Neuronal stem cell (in vitro differentiated cells): ENCODE measurements at regions not wholly inside any gene's neighbourhood (a gene's known extent, or its start where the extent isn't known, plus 50 kb on each side); places are given as distances from the start of the nearest gene placed in this dataset.

Experiments used
- DNase-seq: peaks from one replicate; pipeline ENCODE4 v3.0.0-alpha.2; 2013; ENCODE audit warnings: low spot score
- H2AFZ ChIP-seq: one replicate; pipeline ENCODE4 v1.6.1; 2013; ENCODE audit warnings: mild to moderate bottlenecking, low read length, inconsistent platforms
- H2AK5ac ChIP-seq: 2 replicates; pipeline ENCODE4 v1.6.1; 2013; ENCODE audit warnings: low read depth, mild to moderate bottlenecking, inconsistent platforms, low read length, moderate library complexity, mixed read lengths
- H2BK120ac ChIP-seq: 2 replicates; pipeline ENCODE4 v1.6.1; 2013; ENCODE audit warnings: low read depth, mild to moderate bottlenecking, inconsistent platforms, low read length, moderate library complexity, mixed read lengths
- H2BK12ac ChIP-seq: one replicate; pipeline ENCODE4 v1.6.1; 2013; ENCODE audit warnings: low read length, inconsistent platforms
- H2BK15ac ChIP-seq: 2 replicates; pipeline ENCODE4 v1.6.1; 2013; ENCODE audit warnings: mild to moderate bottlenecking, low read length, inconsistent platforms, mixed read lengths
- H2BK5ac ChIP-seq: one replicate; pipeline ENCODE4 v1.6.1; 2013; ENCODE audit warnings: inconsistent platforms, mild to moderate bottlenecking, low read length, moderate library complexity
- H3K14ac ChIP-seq: one replicate; pipeline ENCODE4 v1.6.1; 2013; ENCODE audit warnings: low read length, inconsistent platforms
- H3K18ac ChIP-seq: 2 replicates; pipeline ENCODE4 v1.6.1; 2013; ENCODE audit warnings: low read length, inconsistent platforms
- H3K23ac ChIP-seq: 2 replicates; pipeline ENCODE4 v1.6.1; 2013; ENCODE audit warnings: low read depth, mild to moderate bottlenecking, mixed read lengths, low read length, inconsistent platforms; ENCODE audit not compliant: poor library complexity
- H3K27ac ChIP-seq: replicated peaks from 3 replicates; pipeline ENCODE4 v1.5.1; 2013; ENCODE audit warnings: low read length, inconsistent platforms
- H3K27me3 ChIP-seq, 3 experiments: 2 replicates each; pipeline ENCODE4 v1.6.1; 2013; ENCODE audit warnings: low read length in 3 of 3, mild to moderate bottlenecking in 2 of 3, inconsistent platforms in 1 of 3, low read depth in 1 of 3, mixed read lengths in 1 of 3, moderate library complexity in 1 of 3; ENCODE audit not compliant: control insufficient read depth in 3 of 3, insufficient read depth in 3 of 3
- H3K36me3 ChIP-seq, 2 donors: replicated peaks in 1 of 2; 2 replicates each; pipeline ENCODE4 v1.6.1; 2013; ENCODE audit warnings: low read length in 2 of 2; ENCODE audit not compliant: control insufficient read depth in 2 of 2, insufficient read depth in 2 of 2
- H3K4ac ChIP-seq: 2 replicates; pipeline ENCODE4 v1.6.1; 2013; ENCODE audit warnings: inconsistent platforms, mild to moderate bottlenecking, low read length, moderate library complexity
- H3K4me1 ChIP-seq, 2 donors: 1 replicate in 1 of 2; 2 replicates in 1 of 2; pipeline ENCODE4 v1.6.1; 2013; ENCODE audit warnings: low read length in 2 of 2, low read depth in 1 of 2; ENCODE audit not compliant: control insufficient read depth in 2 of 2, insufficient read depth in 1 of 2
- H3K4me2 ChIP-seq: one replicate; pipeline ENCODE4 v1.6.1; 2013; ENCODE audit warnings: mild to moderate bottlenecking, low read length, inconsistent platforms; ENCODE audit not compliant: insufficient read depth, poor library complexity, severe bottlenecking
- H3K4me3 ChIP-seq, 2 donors: 2 replicates each; pipeline ENCODE4 v1.5.1; 2013; ENCODE audit warnings: low read length in 2 of 2, mild to moderate bottlenecking in 2 of 2, inconsistent platforms in 1 of 2, moderate library complexity in 1 of 2
- H3K79me1 ChIP-seq: one replicate; pipeline ENCODE4 v1.6.1; 2013; ENCODE audit warnings: low read depth, mild to moderate bottlenecking, inconsistent platforms, low read length, moderate library complexity
- H3K9ac ChIP-seq: one replicate; pipeline ENCODE4 v1.6.1; 2013; ENCODE audit warnings: mild to moderate bottlenecking, low read depth, low read length, inconsistent platforms; ENCODE audit not compliant: poor library complexity
- H3K9me3 ChIP-seq, 2 donors: replicated peaks in 1 of 2; 2 replicates each; pipeline versions ENCODE3 to v1.6.1; 2013; ENCODE audit warnings: low read length in 2 of 2, mild to moderate bottlenecking in 2 of 2, inconsistent platforms in 1 of 2, low read depth in 1 of 2, mixed read lengths in 1 of 2, moderate library complexity in 1 of 2; ENCODE audit not compliant: control insufficient read depth in 2 of 2, insufficient read depth in 1 of 2
- H4K8ac ChIP-seq: one replicate; pipeline ENCODE4 v1.6.1; 2013; ENCODE audit warnings: low read depth, mild to moderate bottlenecking, inconsistent platforms, low read length, moderate library complexity
- H4K91ac ChIP-seq: one replicate; pipeline ENCODE4 v1.6.1; 2013; ENCODE audit warnings: low read length, low read depth, mild to moderate bottlenecking, inconsistent platforms; ENCODE audit not compliant: poor library complexity
- WGBS, 2 donors: extraction: QIAGEN DNeasy Blood & Tissue Kit; methylation state at CpG; one replicate each; pipeline ENCODE4 v1.1.7; 2013; ENCODE audit warnings: missing lambda C conversion rate in 2 of 2, mixed read lengths in 1 of 2; ENCODE audit not compliant: insufficient read length in 2 of 2, insufficient replicate concordance in 1 of 2; ENCODE audit errors: extremely low coverage in 2 of 2; 5-methylcytosine and 5-hydroxymethylcytosine counted together

DNA sequence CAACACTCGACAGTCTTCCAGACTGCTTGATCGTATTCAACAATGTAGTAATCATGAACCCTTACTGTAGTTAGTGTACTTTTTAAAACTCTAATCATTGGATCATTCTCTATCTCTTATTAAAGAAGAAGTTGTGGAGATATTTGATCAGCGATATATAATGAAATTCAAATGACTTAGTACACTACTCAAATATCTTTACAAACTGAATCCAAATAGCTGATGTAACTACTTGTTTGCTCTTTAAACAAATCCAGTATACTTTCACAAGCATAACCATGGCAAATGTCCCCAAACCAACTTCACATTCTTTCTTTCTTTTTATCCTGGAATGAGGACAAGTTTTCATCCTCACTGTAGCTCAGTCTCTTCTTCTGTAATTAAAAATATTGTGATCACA lies 1569.9 kb upstream of the ADGRL3 start:
- Histone ChIP-seq H2AK5ac (no peak overlapping the region), H3K79me1 (no peaks in the 10 kb centered on the region), H3K9ac (no peak overlapping the region), H3K14ac (no peak overlapping the region), H4K91ac (no peak overlapping the region), H2BK15ac (no peak overlapping the region), H2BK12ac (no peak overlapping the region), H3K27ac (no peak overlapping the region), H3K4me1 (no peaks in the 10 kb centered on the region), H3K36me3 (no peaks in the 10 kb centered on the region), H2BK5ac (no peak overlapping the region), H3K27me3 (no peaks in the 10 kb centered on the region), H3K4ac (no peak overlapping the region), H4K8ac (no peak overlapping the region), H3K18ac (no peak overlapping the region), H3K9me3 (no peaks in the 10 kb centered on the region), H3K4me3 (no peak overlapping the region), H2BK120ac (no peak overlapping the region), H3K23ac (no peak overlapping the region), H2AFZ (no peak overlapping the region), H3K4me2 (no peak overlapping the region)
- no peak for DNase-seq
- no CpG with 5 or more reads among the region's 3 CpGs for WGBS, 2 donors

GRCh38 chr4:59630922-59631321 lies 1569.2 kb upstream of the ADGRL3 start:
- no peak overlapping the region for H3K4me3 ChIP-seq
- H3K79me1 ChIP-seq: no peaks in the 10 kb centered on the region
- H3K27ac ChIP-seq: no peak overlapping the region
- no peaks in the 10 kb centered on the region for H3K27me3 ChIP-seq
- no peak overlapping the region for H2AK5ac ChIP-seq
- H2BK120ac ChIP-seq: no peak overlapping the region
- no peak overlapping the region for H3K4ac ChIP-seq
- no peak overlapping the region for H3K4me2 ChIP-seq
- H2BK12ac ChIP-seq: no peak overlapping the region
- no peak overlapping the region for H3K9ac ChIP-seq
- no peak overlapping the region for H2AFZ ChIP-seq
- no peak overlapping the region for H3K23ac ChIP-seq
- no peak overlapping the region for H3K14ac ChIP-seq
- H4K91ac ChIP-seq: no peak overlapping the region
- H2BK5ac ChIP-seq: no peak overlapping the region
- H3K36me3 ChIP-seq: no peaks in the 10 kb centered on the region
- H3K4me1 ChIP-seq: no peaks in the 10 kb centered on the region
- H3K9me3 ChIP-seq: no peaks in the 10 kb centered on the region
- H4K8ac ChIP-seq: no peak overlapping the region
- H3K18ac ChIP-seq: no peak overlapping the region
- no peak for DNase-seq
- no peak overlapping the region for H2BK15ac ChIP-seq

GRCh38 chr4:59637596-59637995 lies 1562.5 kb upstream of the ADGRL3 start:
- Histone ChIP-seq H3K4me3 (no peak overlapping the region), H3K79me1 (no peaks in the 10 kb centered on the region), H2AK5ac (no peak overlapping the region), H4K91ac (no peak overlapping the region), H3K9me3 (no peaks in the 10 kb centered on the region), H3K4ac (no peak overlapping the region), H2AFZ (no peak overlapping the region), H3K14ac (no peak overlapping the region), H3K36me3 (no peaks in the 10 kb centered on the region), H4K8ac (no peak overlapping the region), H3K18ac (no peak overlapping the region), H3K9ac (no peak overlapping the region), H3K27me3 (no peaks in the 10 kb centered on the region), H3K4me1 (no peaks in the 10 kb centered on the region), H3K23ac (no peak overlapping the region), H2BK120ac (no peak overlapping the region), H2BK5ac (no peak overlapping the region), H2BK12ac (no peak overlapping the region), H3K27ac (no peak overlapping the region), H3K4me2 (no peak overlapping the region), H2BK15ac (no peak overlapping the region)
- WGBS, 2 donors: no CpG with 5 or more reads among the region's 1 CpG
- no peak for DNase-seq

DNA sequence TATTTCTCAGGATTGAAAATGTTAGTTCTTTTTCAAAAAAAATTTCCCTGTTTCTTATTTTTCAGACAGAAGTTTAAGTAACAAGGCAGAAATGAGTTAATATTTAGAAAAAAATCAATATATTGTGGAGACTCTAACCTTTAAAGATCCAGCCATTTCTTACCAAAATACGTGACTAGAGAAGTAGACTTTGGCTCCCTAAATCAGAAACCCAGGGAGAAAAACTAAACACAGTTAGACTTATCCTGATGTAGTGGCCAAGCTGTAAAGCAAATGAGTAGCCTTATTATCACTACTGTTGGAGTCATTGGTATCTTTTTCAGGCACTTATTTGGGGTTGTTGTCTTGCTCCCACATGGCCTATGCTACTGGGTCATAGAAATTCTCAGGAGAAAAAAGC lies 1556.4 kb upstream of the ADGRL3 start:
- H3K18ac ChIP-seq: no peak overlapping the region
- no peaks in the 10 kb centered on the region for H3K9me3 ChIP-seq
- H2AFZ ChIP-seq: no peak overlapping the region
- no CpG with 5 or more reads among the region's 1 CpG for WGBS, 2 donors
- DNase-seq: no peak
- H3K4ac ChIP-seq: no peak overlapping the region
- H4K91ac ChIP-seq: no peak overlapping the region
- H3K27ac ChIP-seq: no peak overlapping the region
- no peaks in the 10 kb centered on the region for H3K36me3 ChIP-seq
- no peak overlapping the region for H2AK5ac ChIP-seq
- H3K4me3 ChIP-seq: no peak overlapping the region
- no peak overlapping the region for H2BK120ac ChIP-seq
- H2BK15ac ChIP-seq: no peak overlapping the region
- no peaks in the 10 kb centered on the region for H3K79me1 ChIP-seq
- H3K4me2 ChIP-seq: no peak overlapping the region
- H3K23ac ChIP-seq: no peak overlapping the region
- H4K8ac ChIP-seq: no peak overlapping the region
- no peaks in the 10 kb centered on the region for H3K27me3 ChIP-seq
- no peak overlapping the region for H2BK5ac ChIP-seq
- H3K14ac ChIP-seq: no peak overlapping the region
- H2BK12ac ChIP-seq: no peak overlapping the region
- no peaks in the 10 kb centered on the region for H3K4me1 ChIP-seq
- H3K9ac ChIP-seq: no peak overlapping the region
